ENCODE measurements at regions not wholly inside any gene's neighbourhood (a gene's known extent, or its start where the extent isn't known, plus 50 kb on each side); places are given as distances from the start of the nearest gene placed in this dataset.
"Not testable (repeated sequence)": the region's sequence is repeated elsewhere in the genome, so short reads cannot be mapped to it uniquely, and the experiment has no call there.

DNA sequence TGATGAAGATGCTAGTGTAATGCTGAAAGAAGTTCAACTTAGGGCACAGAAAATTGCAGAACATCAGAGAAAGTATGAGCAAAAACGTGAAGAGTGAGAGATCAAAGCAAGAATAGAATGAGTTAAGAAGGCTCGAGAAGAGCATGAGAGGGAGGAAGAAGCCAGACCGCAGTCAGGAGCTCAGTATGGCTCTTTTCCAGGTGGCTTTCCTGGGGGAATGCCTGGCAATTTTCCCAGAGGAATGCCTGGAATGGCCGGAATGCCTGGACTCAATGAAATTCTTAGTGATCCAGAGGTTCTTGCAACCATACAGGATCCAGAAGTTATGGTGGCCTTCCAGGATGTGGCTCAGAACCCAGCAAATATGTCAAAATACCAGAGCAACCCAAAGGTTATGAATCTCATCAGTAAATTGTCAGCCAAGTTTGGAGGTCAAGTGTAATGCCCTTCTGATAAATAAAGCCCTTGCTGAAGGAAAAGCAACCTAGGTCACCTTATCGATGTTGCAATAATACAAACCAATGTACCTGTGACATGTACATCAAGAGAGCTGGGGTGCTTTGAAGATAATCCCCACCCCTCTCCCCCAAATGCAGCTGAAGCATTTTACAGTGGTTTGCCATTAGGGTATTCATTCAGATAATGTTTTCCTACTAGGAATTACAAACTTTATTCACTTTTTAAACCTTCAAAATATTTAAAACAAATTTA is 277.9 kb downstream of the LPIN1 start:
- H3K4me1 ChIP-seq (ENCODE audit: insufficient read depth, low read length); H3K27me3 ChIP-seq (ENCODE audit: insufficient read depth, low read length); CTCF ChIA-PET (ENCODE audit: partially characterized antibody); POLR2A ChIA-PET (ENCODE audit: partially characterized antibody); H3K36me3 ChIP-seq (ENCODE audit: insufficient read depth, low read length); H3K4me1 Mint-ChIP-seq; H3K4me3 Mint-ChIP-seq; DNase-seq; intact Hi-C loops (cut with micrococcal nuclease); H3K4me3 ChIP-seq (ENCODE audit: low read length in 2 of 2); H3K27me3 Mint-ChIP-seq; H3K27ac ChIP-seq (ENCODE audit: low read depth, low read length): not testable (repeated sequence)
- peaks cover 0 to 22% of the 10 kb centered on the region in 2 donors for H3K9me3 ChIP-seq (ENCODE audit: control insufficient read depth in 1 of 2, low read length in 2 of 2)
- Mint-ChIP-seq H3K36me3 (peaks cover 12 to 17% of the 10 kb centered on the region in 2 donors), H3K9me3 (peaks cover 0 to 40% (median 30%) of the 10 kb centered on the region in 8 donors), H3K27ac (peak overlapping the region in 1 of 7 donors; percentile 18)

DNA sequence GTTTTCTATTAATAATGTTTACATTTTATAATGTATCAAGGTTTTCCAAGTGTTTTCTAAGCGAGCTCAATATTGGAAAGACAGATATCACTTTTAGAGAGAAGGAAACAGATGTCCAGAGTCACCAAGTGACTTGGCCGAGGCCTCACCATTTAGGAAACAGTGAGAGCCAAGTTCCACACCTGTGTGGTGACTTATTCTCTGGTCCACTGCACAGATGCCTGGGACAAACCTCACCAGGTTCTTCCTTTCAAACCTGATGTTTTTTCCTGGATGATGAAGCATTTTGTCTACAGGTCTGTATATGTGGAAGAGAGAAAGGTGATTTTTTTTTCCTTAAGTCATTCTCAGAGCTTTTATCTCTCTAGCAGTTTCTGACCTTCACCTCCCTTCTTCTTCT is 280.7 kb downstream of the LPIN1 start:
- no peak for DNase-seq
- intact Hi-C loops (cut with micrococcal nuclease): no loop called here
- Mint-ChIP-seq H3K36me3 (peaks cover 0 to 4% of the 10 kb centered on the region in 2 donors), H3K9me3 (peaks cover 0 to 12% (median 6%) of the 10 kb centered on the region in 8 donors), H3K27me3 (peaks cover 0 to 2% of the 10 kb centered on the region in 2 donors), H3K4me1 (peaks cover 0 to 2% (median under 1%) of the 10 kb centered on the region in 4 donors), H3K4me3 (no peak overlapping the region), H3K27ac (no peak overlapping the region)
- ChIA-PET POLR2A (ENCODE audit: partially characterized antibody) (interaction anchor here (0.6 to 0.7 kb wide), 2 partner anchors 9 to 22 kb away, joined by 3 read pairs; no protein-coding TSS in a partner anchor), CTCF (ENCODE audit: partially characterized antibody) (no interaction called here)
- Histone ChIP-seq H3K9me3 (ENCODE audit: control insufficient read depth in 1 of 2, low read length in 2 of 2) (no peaks in the 10 kb centered on the region), H3K4me3 (ENCODE audit: low read length in 2 of 2) (no peak overlapping the region), H3K4me1 (ENCODE audit: insufficient read depth, low read length) (no peaks in the 10 kb centered on the region), H3K27ac (ENCODE audit: low read depth, low read length) (no peak overlapping the region), H3K36me3 (ENCODE audit: insufficient read depth, low read length) (no peaks in the 10 kb centered on the region), H3K27me3 (ENCODE audit: insufficient read depth, low read length) (no peaks in the 10 kb centered on the region)

- no peak overlapping the region for H3K27ac ChIP-seq (ENCODE audit: low read depth, low read length)
- CTCF ChIA-PET (ENCODE audit: partially characterized antibody): no interaction called here
- no peaks in the 10 kb centered on the region for H3K9me3 Mint-ChIP-seq
- H3K27me3 ChIP-seq (ENCODE audit: insufficient read depth, low read length): no peaks in the 10 kb centered on the region
- H3K36me3 ChIP-seq (ENCODE audit: insufficient read depth, low read length): no peaks in the 10 kb centered on the region
- POLR2A ChIA-PET (ENCODE audit: partially characterized antibody): no interaction called here
- H3K4me1 Mint-ChIP-seq: peaks cover 13 to 29% (median 18%) of the 10 kb centered on the region in 4 donors
- H3K36me3 Mint-ChIP-seq: no peaks in the 10 kb centered on the region
- no peak overlapping the region for H3K27ac Mint-ChIP-seq
- no peak for DNase-seq
- intact Hi-C loops (cut with micrococcal nuclease): no loop called here
- peaks cover 17% of the 10 kb centered on the region for H3K4me1 ChIP-seq (ENCODE audit: insufficient read depth, low read length)
- no peaks in the 10 kb centered on the region for H3K9me3 ChIP-seq (ENCODE audit: control insufficient read depth in 1 of 2, low read length in 2 of 2)
- no peak overlapping the region for H3K4me3 Mint-ChIP-seq
- H3K4me3 ChIP-seq (ENCODE audit: low read length in 2 of 2): no peak overlapping the region
- peaks cover 0 to 7% of the 10 kb centered on the region in 2 donors for H3K27me3 Mint-ChIP-seq
These were observed 285.4 kb downstream of the LPIN1 start for GRCh38 chr2:12031866-12032265.

DNA sequence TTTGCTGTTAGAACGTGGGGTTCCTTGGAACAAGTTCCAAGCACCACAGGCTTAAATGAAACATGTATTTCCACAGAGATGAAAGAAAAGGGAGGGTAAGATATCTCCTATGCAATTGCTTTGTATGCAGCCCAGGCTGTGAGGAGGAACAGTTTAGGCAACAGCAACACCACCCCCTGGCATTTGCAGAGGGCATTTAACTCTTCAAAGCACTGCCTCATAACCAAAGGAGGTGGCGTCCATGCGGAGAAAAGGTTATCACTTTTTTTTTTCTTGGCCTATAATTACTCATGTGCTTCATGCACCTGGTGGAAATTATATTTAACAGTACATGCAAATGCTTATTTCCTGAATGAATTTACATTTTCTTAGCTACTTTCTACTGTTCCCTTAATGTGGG is 286.0 kb downstream of the LPIN1 start:
- intact Hi-C loops (cut with micrococcal nuclease): no loop called here
- Histone ChIP-seq H3K27ac (ENCODE audit: low read depth, low read length) (no peak overlapping the region), H3K9me3 (ENCODE audit: control insufficient read depth in 1 of 2, low read length in 2 of 2) (no peaks in the 10 kb centered on the region), H3K4me3 (ENCODE audit: low read length in 2 of 2) (no peak overlapping the region), H3K4me1 (ENCODE audit: insufficient read depth, low read length) (peaks cover 22% of the 10 kb centered on the region), H3K27me3 (ENCODE audit: insufficient read depth, low read length) (no peaks in the 10 kb centered on the region), H3K36me3 (ENCODE audit: insufficient read depth, low read length) (no peaks in the 10 kb centered on the region)
- Mint-ChIP-seq H3K4me1 (peaks cover 18 to 34% (median 23%) of the 10 kb centered on the region in 4 donors), H3K27me3 (peaks cover 1 to 7% of the 10 kb centered on the region in 2 donors), H3K27ac (no peak overlapping the region), H3K36me3 (no peaks in the 10 kb centered on the region), H3K9me3 (no peaks in the 10 kb centered on the region), H3K4me3 (no peak overlapping the region)
- no peak for DNase-seq
- CTCF ChIA-PET (ENCODE audit: partially characterized antibody): no interaction called here
- POLR2A ChIA-PET (ENCODE audit: partially characterized antibody): no interaction called here

- Histone ChIP-seq H3K4me1 (ENCODE audit: insufficient read depth, low read length) (peaks cover 26% of the 10 kb centered on the region), H3K27ac (ENCODE audit: low read depth, low read length) (no peak overlapping the region), H3K4me3 (ENCODE audit: low read length in 2 of 2) (no peak overlapping the region), H3K27me3 (ENCODE audit: insufficient read depth, low read length) (no peaks in the 10 kb centered on the region), H3K9me3 (ENCODE audit: control insufficient read depth in 1 of 2, low read length in 2 of 2) (no peaks in the 10 kb centered on the region), H3K36me3 (ENCODE audit: insufficient read depth, low read length) (no peaks in the 10 kb centered on the region)
- Mint-ChIP-seq H3K36me3 (no peaks in the 10 kb centered on the region), H3K9me3 (no peaks in the 10 kb centered on the region), H3K4me1 (peaks cover 19 to 40% (median 27%) of the 10 kb centered on the region in 4 donors), H3K27me3 (peaks cover 2 to 7% of the 10 kb centered on the region in 2 donors), H3K27ac (peak overlapping the region in 1 of 7 donors; percentile 45), H3K4me3 (no peak overlapping the region)
- DNase-seq: no peak
- ChIA-PET POLR2A (ENCODE audit: partially characterized antibody) (no interaction called here), CTCF (ENCODE audit: partially characterized antibody) (no interaction called here)
- intact Hi-C loops (cut with micrococcal nuclease): no loop called here
These were observed 286.5 kb downstream of the LPIN1 start for GRCh38 chr2:12032975-12033374.

DNA sequence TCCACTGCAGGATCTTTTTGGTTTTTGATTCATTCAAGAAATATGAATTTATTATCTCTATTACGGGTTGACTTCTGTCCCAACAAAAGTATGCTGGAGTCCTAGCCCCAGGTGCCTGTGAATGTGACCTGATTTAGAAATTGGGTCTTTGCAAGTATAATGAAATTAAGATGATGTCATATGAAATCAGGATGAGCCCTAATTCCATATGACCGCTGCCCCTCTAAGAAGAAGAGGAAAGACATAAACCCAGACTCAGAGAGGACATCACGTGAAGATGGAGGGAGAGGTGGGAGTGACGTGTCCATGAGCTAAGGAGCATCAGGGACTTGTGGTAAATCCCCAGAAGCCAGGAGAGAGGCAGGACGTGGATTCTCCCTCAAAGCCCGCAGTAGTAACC is 287.1 kb downstream of the LPIN1 start:
- H3K4me3 Mint-ChIP-seq: no peak overlapping the region
- no peaks in the 10 kb centered on the region for H3K36me3 Mint-ChIP-seq
- H3K27me3 ChIP-seq (ENCODE audit: insufficient read depth, low read length): no peaks in the 10 kb centered on the region
- intact Hi-C loops (cut with micrococcal nuclease): no loop called here
- POLR2A ChIA-PET (ENCODE audit: partially characterized antibody): interaction anchor here (1.4 to 1.6 kb wide), 2 partner anchors 9 to 12 kb away, joined by 3 to 4 read pairs; no protein-coding TSS in a partner anchor
- H3K36me3 ChIP-seq (ENCODE audit: insufficient read depth, low read length): no peaks in the 10 kb centered on the region
- no peaks in the 10 kb centered on the region for H3K9me3 Mint-ChIP-seq
- peaks cover 2 to 7% of the 10 kb centered on the region in 2 donors for H3K27me3 Mint-ChIP-seq
- H3K4me3 ChIP-seq (ENCODE audit: low read length in 2 of 2): no peak overlapping the region
- peaks cover 19 to 40% (median 27%) of the 10 kb centered on the region in 4 donors for H3K4me1 Mint-ChIP-seq
- H3K9me3 ChIP-seq (ENCODE audit: control insufficient read depth in 1 of 2, low read length in 2 of 2): no peaks in the 10 kb centered on the region
- H3K27ac Mint-ChIP-seq: peak overlapping the region in 1 of 7 donors; percentile 74
- no peak overlapping the region for H3K27ac ChIP-seq (ENCODE audit: low read depth, low read length)
- CTCF ChIA-PET (ENCODE audit: partially characterized antibody): no interaction called here
- peaks cover 26% of the 10 kb centered on the region for H3K4me1 ChIP-seq (ENCODE audit: insufficient read depth, low read length)
- no peak for DNase-seq

- no peaks in the 10 kb centered on the region for H3K36me3 Mint-ChIP-seq
- peaks cover 0 to 6% (median 0%) of the 10 kb centered on the region in 8 donors for H3K9me3 Mint-ChIP-seq
- Histone ChIP-seq H3K27me3 (ENCODE audit: insufficient read depth, low read length) (no peaks in the 10 kb centered on the region), H3K4me3 (ENCODE audit: low read length in 2 of 2) (no peak overlapping the region), H3K4me1 (ENCODE audit: insufficient read depth, low read length) (peaks cover 26% of the 10 kb centered on the region), H3K9me3 (ENCODE audit: control insufficient read depth in 1 of 2, low read length in 2 of 2) (no peaks in the 10 kb centered on the region), H3K27ac (ENCODE audit: low read depth, low read length) (no peak overlapping the region), H3K36me3 (ENCODE audit: insufficient read depth, low read length) (no peaks in the 10 kb centered on the region)
- ChIA-PET POLR2A (ENCODE audit: partially characterized antibody) (interaction anchor here (1.4 to 1.6 kb wide), 2 partner anchors 8 to 11 kb away, joined by 3 to 4 read pairs; no protein-coding TSS in a partner anchor), CTCF (ENCODE audit: partially characterized antibody) (interaction anchor here (2.8 kb wide), 1 partner anchor 10 kb away, joined by 10 read pairs; no protein-coding TSS in a partner anchor)
- H3K27ac Mint-ChIP-seq: no peak overlapping the region
- H3K27me3 Mint-ChIP-seq: peaks cover 2 to 7% of the 10 kb centered on the region in 2 donors
- H3K4me1 Mint-ChIP-seq: peaks cover 19 to 40% (median 27%) of the 10 kb centered on the region in 4 donors
- no peak for DNase-seq
- no peak overlapping the region for H3K4me3 Mint-ChIP-seq
- intact Hi-C loops (cut with micrococcal nuclease): no loop called here
These were observed 287.9 kb downstream of the LPIN1 start for GRCh38 chr2:12034382-12034781.

Measured in CD4-positive, alpha-beta memory T cell (primary cell).